ENCODE measurements at regions not wholly inside any gene's neighbourhood (a gene's known extent, or its start where the extent isn't known, plus 50 kb on each side); places are given as distances from the start of the nearest gene placed in this dataset.

DNA sequence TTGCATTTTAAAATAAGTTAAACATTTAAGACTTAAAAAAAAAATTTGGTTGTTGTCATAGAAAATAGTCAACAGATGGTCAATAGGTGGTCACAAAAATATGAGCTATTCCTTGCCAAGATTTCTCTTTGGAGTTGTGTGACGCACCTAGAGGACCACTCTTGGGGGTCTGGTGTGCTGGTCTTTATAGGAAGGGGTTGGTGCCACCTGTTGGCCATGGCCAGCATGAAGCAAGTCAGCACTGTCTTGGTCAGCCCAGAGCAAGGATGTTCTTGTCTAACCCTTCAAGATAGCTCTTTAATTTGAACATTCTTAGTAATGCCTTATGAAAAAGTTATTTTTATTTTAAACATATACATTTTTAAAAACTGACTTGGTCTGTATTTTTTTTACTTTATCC lies 267.9 kb upstream of the CNTNAP2 start:
- Mint-ChIP-seq H3K27ac (ENCODE audit: unreplicated experiment) (no peak overlapping the region), H3K27me3 (ENCODE audit: unreplicated experiment) (no peaks in the 10 kb centered on the region), H3K9me3 (ENCODE audit: unreplicated experiment) (peaks cover 10% of the 10 kb centered on the region), H3K4me3 (ENCODE audit: unreplicated experiment) (no peak overlapping the region), H3K4me1 (ENCODE audit: unreplicated experiment) (no peaks in the 10 kb centered on the region), H3K36me3 (ENCODE audit: unreplicated experiment) (no peaks in the 10 kb centered on the region)
- no peak for DNase-seq (ENCODE audit: extremely low spot score, unreplicated experiment)
- TF ChIP-seq, protein P1, sequence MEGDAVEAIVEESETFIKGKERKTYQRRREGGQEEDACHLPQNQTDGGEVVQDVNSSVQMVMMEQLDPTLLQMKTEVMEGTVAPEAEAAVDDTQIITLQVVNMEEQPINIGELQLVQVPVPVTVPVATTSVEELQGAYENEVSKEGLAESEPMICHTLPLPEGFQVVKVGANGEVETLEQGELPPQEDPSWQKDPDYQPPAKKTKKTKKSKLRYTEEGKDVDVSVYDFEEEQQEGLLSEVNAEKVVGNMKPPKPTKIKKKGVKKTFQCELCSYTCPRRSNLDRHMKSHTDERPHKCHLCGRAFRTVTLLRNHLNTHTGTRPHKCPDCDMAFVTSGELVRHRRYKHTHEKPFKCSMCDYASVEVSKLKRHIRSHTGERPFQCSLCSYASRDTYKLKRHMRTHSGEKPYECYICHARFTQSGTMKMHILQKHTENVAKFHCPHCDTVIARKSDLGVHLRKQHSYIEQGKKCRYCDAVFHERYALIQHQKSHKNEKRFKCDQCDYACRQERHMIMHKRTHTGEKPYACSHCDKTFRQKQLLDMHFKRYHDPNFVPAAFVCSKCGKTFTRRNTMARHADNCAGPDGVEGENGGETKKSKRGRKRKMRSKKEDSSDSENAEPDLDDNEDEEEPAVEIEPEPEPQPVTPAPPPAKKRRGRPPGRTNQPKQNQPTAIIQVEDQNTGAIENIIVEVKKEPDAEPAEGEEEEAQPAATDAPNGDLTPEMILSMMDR (IDR thresholded peaks at IDR 0.05), result peak; percentile 49

DNA sequence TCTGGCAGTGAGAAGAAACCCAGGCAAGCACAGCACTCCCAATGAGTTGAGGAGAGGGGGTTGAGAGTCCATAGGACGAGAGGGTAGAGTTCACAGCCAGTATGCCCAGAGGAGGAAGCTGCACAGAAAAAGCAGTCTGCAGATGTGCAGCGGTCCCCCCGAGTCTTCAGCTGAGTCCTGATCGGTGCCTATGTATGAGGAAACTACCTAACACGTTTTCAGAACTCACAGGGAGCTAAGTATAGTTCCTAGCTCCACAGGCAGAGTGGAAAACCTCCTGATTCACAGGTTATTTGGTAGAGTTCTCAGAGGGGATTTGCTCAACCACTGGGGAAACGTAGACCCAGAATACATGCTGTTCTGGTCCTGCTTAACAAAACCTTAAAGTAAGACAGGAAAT lies 271.3 kb upstream of the CNTNAP2 start:
- Mint-ChIP-seq H3K27me3 (ENCODE audit: unreplicated experiment) (no peaks in the 10 kb centered on the region), H3K4me3 (ENCODE audit: unreplicated experiment) (no peak overlapping the region), H3K9me3 (ENCODE audit: unreplicated experiment) (no peaks in the 10 kb centered on the region), H3K36me3 (ENCODE audit: unreplicated experiment) (no peaks in the 10 kb centered on the region), H3K27ac (ENCODE audit: unreplicated experiment) (no peak overlapping the region), H3K4me1 (ENCODE audit: unreplicated experiment) (no peaks in the 10 kb centered on the region)
- TF ChIP-seq, protein P1 (IDR thresholded peaks at IDR 0.05), result no peak
- DNase-seq (ENCODE audit: extremely low spot score, unreplicated experiment), result no peak

DNA sequence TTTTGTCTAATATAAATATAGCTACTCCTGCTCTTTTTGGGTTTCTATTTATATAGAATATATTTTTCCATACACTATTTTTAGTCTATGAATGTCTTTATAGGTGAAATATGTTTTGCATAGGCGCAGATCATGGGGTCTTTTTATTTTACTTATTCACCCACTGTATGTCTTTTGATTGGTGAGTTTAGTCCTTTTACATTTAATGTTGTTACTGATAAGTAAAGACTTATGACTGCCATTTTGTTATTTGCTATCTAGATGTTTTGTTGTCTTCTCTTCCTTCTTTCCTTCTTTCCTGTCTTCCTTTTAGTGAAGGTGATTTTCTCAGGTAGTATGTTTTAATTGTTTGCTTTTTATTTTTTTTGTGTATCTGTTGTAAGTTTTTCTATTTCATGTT lies 276.8 kb upstream of the CNTNAP2 start:
- H3K4me1 Mint-ChIP-seq (ENCODE audit: unreplicated experiment), result no peaks in the 10 kb centered on the region
- peaks cover 20% of the 10 kb centered on the region for H3K9me3 Mint-ChIP-seq (ENCODE audit: unreplicated experiment)
- no peaks in the 10 kb centered on the region for H3K27me3 Mint-ChIP-seq (ENCODE audit: unreplicated experiment)
- no peak for DNase-seq (ENCODE audit: extremely low spot score, unreplicated experiment)
- no peak overlapping the region for H3K27ac Mint-ChIP-seq (ENCODE audit: unreplicated experiment)
- TF ChIP-seq, protein P1 (IDR thresholded peaks at IDR 0.05), result no peak
- H3K4me3 Mint-ChIP-seq (ENCODE audit: unreplicated experiment), result no peak overlapping the region
- no peaks in the 10 kb centered on the region for H3K36me3 Mint-ChIP-seq (ENCODE audit: unreplicated experiment)

DNA sequence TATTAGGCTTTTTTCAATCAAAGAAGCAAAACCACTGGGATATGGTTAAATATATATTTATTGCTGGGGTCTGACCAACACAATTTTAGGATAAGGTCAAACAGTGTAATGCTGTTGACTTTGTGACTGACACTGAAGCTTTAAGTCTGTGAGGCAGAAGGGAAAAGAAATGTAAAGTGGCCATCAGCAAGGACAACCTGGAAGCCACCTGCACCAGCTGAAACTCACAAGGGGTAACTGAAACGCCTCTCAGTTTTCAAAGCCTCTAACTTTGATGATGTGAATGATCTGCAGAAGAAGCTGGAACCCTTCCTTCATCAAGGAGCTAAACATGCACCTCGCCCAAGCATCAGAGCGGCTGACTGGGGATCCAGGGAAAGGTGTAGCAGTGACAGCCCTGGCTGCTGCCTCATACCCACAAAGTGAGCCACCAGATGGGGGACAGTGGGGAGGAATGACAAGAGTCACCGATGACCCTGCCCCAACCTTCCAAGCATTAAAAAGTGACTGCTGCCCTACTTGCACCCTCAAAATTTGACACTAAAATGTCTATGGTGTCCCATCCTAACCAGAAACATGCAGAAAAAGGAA lies 284.9 kb upstream of the CNTNAP2 start:
- Mint-ChIP-seq H3K9me3 (ENCODE audit: unreplicated experiment) (peaks cover 28% of the 10 kb centered on the region), H3K36me3 (ENCODE audit: unreplicated experiment) (no peaks in the 10 kb centered on the region), H3K27ac (ENCODE audit: unreplicated experiment) (no peak overlapping the region), H3K4me1 (ENCODE audit: unreplicated experiment) (no peaks in the 10 kb centered on the region), H3K4me3 (ENCODE audit: unreplicated experiment) (no peak overlapping the region), H3K27me3 (ENCODE audit: unreplicated experiment) (no peaks in the 10 kb centered on the region)
- TF ChIP-seq, protein P1 (IDR thresholded peaks at IDR 0.05), result no peak
- no peak for DNase-seq (ENCODE audit: extremely low spot score, unreplicated experiment)

DNA sequence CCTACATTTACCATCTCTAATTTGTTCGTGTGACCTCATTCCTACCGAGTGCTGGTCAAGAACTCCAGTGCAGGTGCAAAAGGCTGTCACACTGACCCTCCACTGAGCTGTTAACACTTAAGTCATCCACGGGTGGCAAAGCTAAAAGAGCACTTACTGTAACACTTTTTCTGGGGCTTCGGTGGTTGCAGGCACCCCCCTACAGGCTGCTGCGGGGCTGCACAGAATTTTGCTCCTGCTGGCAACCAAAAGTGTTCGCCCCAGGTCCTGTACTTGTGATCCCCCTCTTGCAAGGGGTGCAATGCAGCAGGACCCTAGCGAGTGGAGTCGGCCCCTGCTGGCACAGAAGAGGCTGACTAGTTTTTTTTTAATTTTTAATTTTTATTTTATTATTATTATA lies 298.9 kb upstream of the CNTNAP2 start:
- peaks cover 21% of the 10 kb centered on the region for H3K9me3 Mint-ChIP-seq (ENCODE audit: unreplicated experiment)
- TF ChIP-seq, protein P1 (IDR thresholded peaks at IDR 0.05), result no peak
- H3K36me3 Mint-ChIP-seq (ENCODE audit: unreplicated experiment), result no peaks in the 10 kb centered on the region
- no peaks in the 10 kb centered on the region for H3K27me3 Mint-ChIP-seq (ENCODE audit: unreplicated experiment)
- DNase-seq (ENCODE audit: extremely low spot score, unreplicated experiment), result no peak
- no peak overlapping the region for H3K4me3 Mint-ChIP-seq (ENCODE audit: unreplicated experiment)
- no peaks in the 10 kb centered on the region for H3K4me1 Mint-ChIP-seq (ENCODE audit: unreplicated experiment)
- no peak overlapping the region for H3K27ac Mint-ChIP-seq (ENCODE audit: unreplicated experiment)

Measured in osteocyte (in vitro differentiated cells).